Effector memory CD8-positive, alpha-beta T cell (primary cell): ENCODE measurements at regions not wholly inside any gene's neighbourhood (a gene's known extent, or its start where the extent isn't known, plus 50 kb on each side); places are given as distances from the start of the nearest gene placed in this dataset.

Experiments used
- ATAC-seq: fragments of 150-1000 bp; cut with Tn5 transposase; replicated peaks from 2 replicates; pipeline ENCODE4 v1.10.0; 2021; ENCODE audit warnings: mild to moderate bottlenecking, moderate library complexity
- DNase-seq, 3 experiments: peaks; one replicate each; pipeline ENCODE4 v3.0.0; 2021
- H3K27ac Mint-ChIP-seq, 2 donors: one replicate each; pipeline ENCODE4 v1.8.0; 2022; ENCODE audit warnings: mild to moderate bottlenecking in 2 of 2, mixed read lengths in 2 of 2, moderate library complexity in 2 of 2
- H3K27me3 Mint-ChIP-seq, 2 donors: one replicate each; pipeline ENCODE4 v1.8.0; 2022; ENCODE audit warnings: mixed read lengths in 2 of 2
- H3K36me3 Mint-ChIP-seq: one replicate; pipeline ENCODE4 v1.8.0; 2022; ENCODE audit warnings: mild to moderate bottlenecking, moderate library complexity, mixed read lengths; ENCODE audit not compliant: insufficient read depth
- H3K4me1 Mint-ChIP-seq, 2 donors: one replicate each; pipeline ENCODE4 v1.8.0; 2022; ENCODE audit warnings: low read depth in 2 of 2, mixed read lengths in 2 of 2
- H3K4me3 Mint-ChIP-seq, 2 donors: one replicate each; pipeline ENCODE4 v1.8.0; 2022; ENCODE audit warnings: mild to moderate bottlenecking in 2 of 2, mixed read lengths in 2 of 2, moderate library complexity in 2 of 2
- H3K9me3 Mint-ChIP-seq, 2 donors: one replicate each; pipeline ENCODE4 v1.8.0; 2022; ENCODE audit warnings: mixed read lengths in 2 of 2

GRCh38 chrX:110408949-110409588, 50.4 kb downstream of the RTL9 start:
- H3K4me3 Mint-ChIP-seq = no peak overlapping the region
- H3K9me3 Mint-ChIP-seq = no peaks in the 10 kb centered on the region
- peaks cover 0 to 7% of the 10 kb centered on the region in 2 donors for H3K27me3 Mint-ChIP-seq
- no peak for ATAC-seq
- H3K27ac Mint-ChIP-seq = no peak overlapping the region
- H3K36me3 Mint-ChIP-seq = no peaks in the 10 kb centered on the region
- H3K4me1 Mint-ChIP-seq = peaks cover 0 to 1% of the 10 kb centered on the region in 2 donors
- no peak for DNase-seq

- H3K9me3 Mint-ChIP-seq = no peaks in the 10 kb centered on the region
- H3K4me1 Mint-ChIP-seq = peaks cover 0 to 1% of the 10 kb centered on the region in 2 donors
- H3K27me3 Mint-ChIP-seq = peaks cover 0 to 7% of the 10 kb centered on the region in 2 donors
- no peaks in the 10 kb centered on the region for H3K36me3 Mint-ChIP-seq
- no peak for DNase-seq
- ATAC-seq = no peak
- H3K27ac Mint-ChIP-seq = no peak overlapping the region
- H3K4me3 Mint-ChIP-seq = no peak overlapping the region
These were observed 51.3 kb downstream of the RTL9 start for GRCh38 chrX:110409925-110410324.

GRCh38 chrX:110410603-110411002, 52.0 kb downstream of the RTL9 start:
- Mint-ChIP-seq H3K9me3 (no peaks in the 10 kb centered on the region), H3K27ac (no peak overlapping the region), H3K27me3 (peaks cover 0 to 7% of the 10 kb centered on the region in 2 donors), H3K4me3 (no peak overlapping the region), H3K36me3 (no peaks in the 10 kb centered on the region), H3K4me1 (peaks cover 0 to 1% of the 10 kb centered on the region in 2 donors)
- no peak for ATAC-seq
- no peak for DNase-seq

DNA sequence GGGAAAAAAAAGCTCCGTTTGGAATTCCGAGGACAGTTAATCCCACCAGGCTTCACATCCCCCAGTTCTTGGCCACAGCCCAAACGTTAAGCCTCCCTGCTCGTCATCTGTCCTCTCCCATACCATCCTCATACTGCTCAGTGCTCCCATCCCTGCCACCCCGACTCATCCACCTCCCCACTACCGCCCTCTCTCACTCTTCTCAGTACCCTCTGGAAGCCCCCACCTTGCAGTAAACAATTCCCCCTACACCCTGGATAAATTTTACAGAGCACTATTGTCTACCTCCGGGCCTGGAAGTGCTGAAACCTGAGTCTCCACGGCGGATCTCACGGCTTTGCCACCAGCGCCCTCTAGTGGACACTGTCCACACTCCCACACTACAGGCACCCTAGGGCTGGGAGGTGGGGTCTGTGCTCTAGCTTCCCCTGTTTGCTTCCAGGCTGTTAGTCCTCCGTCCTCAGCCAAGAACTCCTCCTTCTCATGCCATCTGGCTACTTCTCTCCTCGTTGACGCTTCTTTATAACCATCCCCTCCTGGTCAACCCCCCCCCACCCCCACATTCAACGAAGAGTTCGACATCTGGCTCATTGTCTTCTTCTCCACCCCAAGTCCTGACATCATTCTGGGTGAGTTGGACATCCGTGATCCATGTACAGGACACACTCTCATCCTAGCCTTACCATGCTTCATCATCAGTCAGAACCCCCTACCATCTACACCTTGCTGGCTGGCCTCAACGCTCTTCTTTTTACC, 54.5 kb downstream of the RTL9 start:
- H3K27ac Mint-ChIP-seq = no peak overlapping the region
- DNase-seq (peak; percentile 51 to 59 (median 57)), ATAC-seq (peak; percentile 87)
- peaks cover 0 to 1% of the 10 kb centered on the region in 2 donors for H3K4me1 Mint-ChIP-seq
- H3K27me3 Mint-ChIP-seq = peaks cover 0 to 7% of the 10 kb centered on the region in 2 donors
- no peaks in the 10 kb centered on the region for H3K9me3 Mint-ChIP-seq
- no peaks in the 10 kb centered on the region for H3K36me3 Mint-ChIP-seq
- H3K4me3 Mint-ChIP-seq = no peak overlapping the region

- no peaks in the 10 kb centered on the region for H3K36me3 Mint-ChIP-seq
- H3K4me1 Mint-ChIP-seq = peaks cover 0 to 1% of the 10 kb centered on the region in 2 donors
- no peak overlapping the region for H3K4me3 Mint-ChIP-seq
- H3K27ac Mint-ChIP-seq = no peak overlapping the region
- no peak for ATAC-seq
- DNase-seq = no peak
- H3K9me3 Mint-ChIP-seq = no peaks in the 10 kb centered on the region
- peaks cover 0 to 7% of the 10 kb centered on the region in 2 donors for H3K27me3 Mint-ChIP-seq
These were observed 55.1 kb downstream of the RTL9 start for GRCh38 chrX:110413727-110414124.

GRCh38 chrX:110414273-110414672, 55.6 kb downstream of the RTL9 start:
- peaks cover 0 to 7% of the 10 kb centered on the region in 2 donors for H3K27me3 Mint-ChIP-seq
- H3K9me3 Mint-ChIP-seq = no peaks in the 10 kb centered on the region
- H3K4me3 Mint-ChIP-seq = no peak overlapping the region
- H3K4me1 Mint-ChIP-seq = peaks cover 0 to 1% of the 10 kb centered on the region in 2 donors
- H3K27ac Mint-ChIP-seq = no peak overlapping the region
- no peaks in the 10 kb centered on the region for H3K36me3 Mint-ChIP-seq
- DNase-seq = no peak
- ATAC-seq = no peak

- Mint-ChIP-seq H3K4me3 (no peak overlapping the region), H3K4me1 (peaks cover 0 to 1% of the 10 kb centered on the region in 2 donors), H3K27ac (no peak overlapping the region), H3K27me3 (peaks cover 0 to 7% of the 10 kb centered on the region in 2 donors), H3K9me3 (no peaks in the 10 kb centered on the region), H3K36me3 (no peaks in the 10 kb centered on the region)
- ATAC-seq (no peak), DNase-seq (no peak)
These were observed 56.2 kb downstream of the RTL9 start for GRCh38 chrX:110414679-110415439.

- peaks cover 0 to 7% of the 10 kb centered on the region in 2 donors for H3K27me3 Mint-ChIP-seq
- ATAC-seq (no peak), DNase-seq (no peak)
- H3K4me1 Mint-ChIP-seq = peaks cover 0 to 1% of the 10 kb centered on the region in 2 donors
- no peak overlapping the region for H3K4me3 Mint-ChIP-seq
- H3K36me3 Mint-ChIP-seq = no peaks in the 10 kb centered on the region
- H3K27ac Mint-ChIP-seq = no peak overlapping the region
- no peaks in the 10 kb centered on the region for H3K9me3 Mint-ChIP-seq
These were observed 57.0 kb downstream of the RTL9 start for GRCh38 chrX:110415440-110416170.

DNA sequence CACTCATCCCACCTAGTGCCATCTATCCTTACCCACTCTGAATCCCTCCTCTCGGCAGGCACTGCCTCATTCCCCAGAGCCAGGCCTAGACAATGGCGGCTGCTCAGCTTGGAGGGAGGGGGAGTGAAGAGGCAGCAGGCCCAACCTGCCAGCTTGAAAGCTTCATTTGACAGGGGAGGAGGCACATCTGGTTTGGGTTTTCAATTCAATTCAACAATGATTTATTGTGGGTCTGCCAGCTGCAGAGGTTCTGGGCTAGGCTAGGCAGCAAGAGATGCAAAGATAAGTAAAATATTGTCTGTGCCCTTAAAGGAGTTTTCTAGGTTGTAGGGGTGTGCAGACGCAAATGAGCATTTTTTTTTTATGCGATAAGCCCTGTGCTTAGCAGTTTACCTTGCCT, 58.5 kb downstream of the RTL9 start:
- Mint-ChIP-seq H3K27ac (no peak overlapping the region), H3K9me3 (no peaks in the 10 kb centered on the region), H3K4me1 (peaks cover 0 to 1% of the 10 kb centered on the region in 2 donors), H3K4me3 (no peak overlapping the region), H3K27me3 (peaks cover 0 to 12% of the 10 kb centered on the region in 2 donors), H3K36me3 (no peaks in the 10 kb centered on the region)
- DNase-seq = no peak
- ATAC-seq = no peak

DNA sequence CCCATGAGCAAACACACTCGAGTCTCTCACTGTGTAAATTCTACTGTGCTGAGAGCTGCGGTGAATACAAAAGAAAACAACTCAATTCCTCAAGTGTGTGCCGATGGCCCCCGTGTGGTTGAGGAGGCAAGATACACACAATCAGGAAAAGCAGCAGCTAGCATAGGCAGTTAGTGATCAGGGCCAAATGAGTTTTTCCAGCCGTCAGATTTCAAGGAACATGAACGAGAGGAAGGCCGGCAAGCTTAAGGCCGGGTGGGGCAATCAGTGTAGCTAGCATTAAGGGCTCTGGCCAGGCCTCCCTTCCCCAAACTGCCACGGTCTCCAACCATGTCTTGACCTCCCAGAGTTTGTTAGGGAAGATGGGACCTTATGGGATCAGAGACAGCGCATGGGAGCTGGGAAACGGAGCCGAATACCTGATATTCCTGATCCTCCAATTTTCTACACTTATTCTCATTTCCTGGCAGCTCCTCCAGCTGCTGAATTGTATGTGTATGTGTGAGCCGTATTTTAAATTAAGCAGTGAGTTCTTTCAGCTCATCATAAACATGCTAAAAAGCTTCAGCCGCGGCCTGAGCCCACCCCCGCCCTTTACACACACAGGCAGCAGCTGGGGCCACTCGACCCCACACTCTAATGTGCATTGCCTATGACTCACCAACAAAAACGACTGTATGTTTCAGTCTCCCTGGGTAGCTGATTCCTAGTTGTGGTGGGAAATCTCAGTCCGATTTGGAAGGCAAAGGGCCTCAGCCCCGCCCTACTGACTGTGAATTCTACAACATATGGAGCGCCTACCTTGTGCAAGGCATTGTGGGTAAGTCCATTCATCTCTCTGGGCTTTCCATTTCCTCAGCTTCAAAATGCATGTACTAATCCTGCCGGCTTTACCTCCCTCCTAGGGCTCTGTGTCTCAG, 59.9 kb downstream of the RTL9 start:
- no peak overlapping the region for H3K27ac Mint-ChIP-seq

DNA sequence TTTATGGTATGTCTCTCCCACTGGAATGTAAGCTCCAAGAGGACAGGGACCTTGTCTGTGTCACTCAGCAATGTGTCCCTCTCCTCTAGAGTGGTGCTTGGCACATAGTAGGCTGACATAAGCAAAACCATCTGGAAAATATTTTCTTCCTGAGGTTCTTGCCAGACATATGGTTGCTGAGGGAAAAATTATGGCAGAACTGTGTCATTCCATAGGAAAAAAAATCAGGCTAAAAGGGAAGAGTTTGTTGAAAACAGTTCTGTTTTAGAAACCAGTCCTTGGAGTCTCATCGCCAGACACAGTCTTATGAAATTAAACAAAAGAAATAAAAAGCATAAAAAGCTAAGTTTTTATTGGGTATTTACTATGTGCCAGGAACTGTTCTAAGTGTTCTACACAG, 60.9 kb downstream of the RTL9 start:
- Mint-ChIP-seq H3K36me3 (no peaks in the 10 kb centered on the region), H3K27ac (no peak overlapping the region), H3K4me1 (peaks cover 0 to 1% of the 10 kb centered on the region in 2 donors), H3K4me3 (no peak overlapping the region), H3K27me3 (peaks cover 0 to 6% of the 10 kb centered on the region in 2 donors), H3K9me3 (no peaks in the 10 kb centered on the region)
- DNase-seq (no peak), ATAC-seq (no peak)

More for the DNA sequence above, 59.9 kb downstream of the RTL9 start:
- Mint-ChIP-seq H3K36me3 (no peaks in the 10 kb centered on the region), H3K9me3 (no peaks in the 10 kb centered on the region), H3K4me3 (no peak overlapping the region), H3K27me3 (peaks cover 0 to 6% of the 10 kb centered on the region in 2 donors), H3K4me1 (peaks cover 0 to 1% of the 10 kb centered on the region in 2 donors)
- DNase-seq (no peak), ATAC-seq (no peak)

- ATAC-seq (no peak), DNase-seq (no peak)
- Mint-ChIP-seq H3K27me3 (peaks cover 0 to 6% of the 10 kb centered on the region in 2 donors), H3K9me3 (no peaks in the 10 kb centered on the region), H3K4me3 (no peak overlapping the region), H3K4me1 (peaks cover 0 to 1% of the 10 kb centered on the region in 2 donors), H3K36me3 (no peaks in the 10 kb centered on the region), H3K27ac (no peak overlapping the region)
These were observed 62.3 kb downstream of the RTL9 start for GRCh38 chrX:110420771-110421499.
